ENCODE measurements at regions not wholly inside any gene's neighbourhood (a gene's known extent, or its start where the extent isn't known, plus 50 kb on each side); places are given as distances from the start of the nearest gene placed in this dataset.

DNA sequence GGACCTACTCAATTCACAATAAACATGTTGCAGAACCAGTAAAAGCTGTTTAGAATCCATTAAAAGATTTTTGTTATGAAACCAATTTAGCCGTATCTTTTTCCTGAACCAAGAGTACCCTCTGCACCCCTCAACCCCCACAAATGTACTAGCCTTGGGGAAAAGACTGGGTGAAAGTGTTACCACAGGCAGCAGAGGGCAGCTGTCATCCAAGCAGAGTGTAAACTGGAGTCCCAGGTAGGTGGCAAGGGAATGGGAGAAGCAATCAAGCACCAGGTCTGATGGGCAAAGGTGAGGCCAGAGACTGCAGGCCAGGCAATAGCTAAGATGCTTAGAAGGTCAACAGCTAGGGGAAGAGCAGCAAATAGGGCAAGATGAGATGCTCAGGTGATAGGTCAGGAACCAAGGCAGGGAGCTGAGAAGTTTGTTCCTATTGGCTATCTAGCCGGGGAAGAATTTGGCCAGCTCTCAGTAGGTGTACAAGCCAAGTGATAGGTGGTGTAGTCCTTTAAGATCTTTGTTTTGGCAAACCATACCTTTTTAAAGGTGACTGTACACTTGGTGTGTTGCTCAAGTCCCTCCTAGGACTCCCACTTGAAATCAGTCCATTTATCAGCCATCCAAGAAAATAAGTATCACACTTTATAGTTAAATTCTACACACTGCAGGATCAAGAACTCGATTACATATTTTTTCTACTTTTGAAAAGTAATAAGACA, 77.8 kb upstream of the CCDC112 start:
- TF ChIP-seq CEBPB (IDR thresholded peaks at IDR 0.05): no peak
- no peak for TF ChIP-seq USF1 (IDR thresholded peaks at IDR 0.05)
- TF ChIP-seq CREB1 (IDR thresholded peaks at IDR 0.05; ENCODE audit: low read depth): no peak
- peak; percentile 55 for TF ChIP-seq RAD21 (IDR thresholded peaks at IDR 0.05; ENCODE audit: low read depth)
- TF ChIP-seq TEAD4 (IDR thresholded peaks at IDR 0.05): no peak
- TF ChIP-seq EP300 (IDR thresholded peaks at IDR 0.05; ENCODE audit: borderline replicate concordance): no peak
- TF ChIP-seq NFIC (IDR thresholded peaks at IDR 0.05): no peak
- TF ChIP-seq YY1 (IDR thresholded peaks at IDR 0.05; ENCODE audit: low read depth): no peak
- no peak for TF ChIP-seq REST (IDR thresholded peaks at IDR 0.05; ENCODE audit: low read depth)
- TF ChIP-seq TAF1 (IDR thresholded peaks at IDR 0.05; ENCODE audit: low read depth): no peak
- no peak for TF ChIP-seq TCF12 (IDR thresholded peaks at IDR 0.05; ENCODE audit: low read depth)
- no peak for TF ChIP-seq FOXM1 (IDR thresholded peaks at IDR 0.05; ENCODE audit: borderline replicate concordance, low read depth)

All from Ishikawa (cell line).